ENCODE measurements at regions not wholly inside any gene's neighbourhood (a gene's known extent, or its start where the extent isn't known, plus 50 kb on each side); places are given as distances from the start of the nearest gene placed in this dataset.

DNA sequence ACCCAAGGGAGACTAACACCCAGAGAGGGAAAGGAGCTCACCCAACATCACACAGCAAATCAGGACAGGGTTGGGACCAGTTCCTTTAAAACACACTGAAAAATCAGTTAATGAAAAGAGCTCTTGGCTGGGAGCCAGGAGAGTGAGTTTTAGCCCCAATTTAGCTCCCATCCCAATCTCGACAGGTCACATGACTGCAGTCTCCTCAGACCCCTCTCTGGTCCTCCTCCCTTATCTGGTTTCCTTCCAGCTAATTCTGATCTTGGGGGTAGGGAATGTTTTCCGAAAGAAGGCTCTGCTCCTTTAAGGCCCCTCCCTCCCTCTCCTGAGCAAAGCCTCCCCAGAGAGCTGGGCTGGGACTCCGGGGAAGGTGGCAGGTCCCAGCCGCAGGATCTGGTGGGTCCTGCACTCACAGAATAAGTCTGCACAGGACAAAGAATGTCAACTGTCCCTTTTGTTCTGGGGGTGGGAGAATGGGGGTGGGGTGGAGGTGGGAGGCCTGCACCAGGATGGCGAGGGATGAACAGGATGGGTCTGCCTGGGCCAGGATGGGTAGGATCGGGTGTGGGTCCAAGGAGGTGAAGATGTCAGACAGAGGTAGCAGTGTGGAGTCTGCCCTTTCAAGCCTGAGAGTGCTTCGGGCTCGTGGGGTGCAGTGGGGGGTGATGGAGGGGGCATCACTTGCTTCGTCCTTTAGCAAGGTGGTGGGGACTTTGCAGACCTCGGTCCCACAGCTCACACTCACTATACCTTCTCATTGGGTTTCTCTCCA lies 57.3 kb upstream of the SSBP3 start:
- TF ChIP-seq, protein P1, sequence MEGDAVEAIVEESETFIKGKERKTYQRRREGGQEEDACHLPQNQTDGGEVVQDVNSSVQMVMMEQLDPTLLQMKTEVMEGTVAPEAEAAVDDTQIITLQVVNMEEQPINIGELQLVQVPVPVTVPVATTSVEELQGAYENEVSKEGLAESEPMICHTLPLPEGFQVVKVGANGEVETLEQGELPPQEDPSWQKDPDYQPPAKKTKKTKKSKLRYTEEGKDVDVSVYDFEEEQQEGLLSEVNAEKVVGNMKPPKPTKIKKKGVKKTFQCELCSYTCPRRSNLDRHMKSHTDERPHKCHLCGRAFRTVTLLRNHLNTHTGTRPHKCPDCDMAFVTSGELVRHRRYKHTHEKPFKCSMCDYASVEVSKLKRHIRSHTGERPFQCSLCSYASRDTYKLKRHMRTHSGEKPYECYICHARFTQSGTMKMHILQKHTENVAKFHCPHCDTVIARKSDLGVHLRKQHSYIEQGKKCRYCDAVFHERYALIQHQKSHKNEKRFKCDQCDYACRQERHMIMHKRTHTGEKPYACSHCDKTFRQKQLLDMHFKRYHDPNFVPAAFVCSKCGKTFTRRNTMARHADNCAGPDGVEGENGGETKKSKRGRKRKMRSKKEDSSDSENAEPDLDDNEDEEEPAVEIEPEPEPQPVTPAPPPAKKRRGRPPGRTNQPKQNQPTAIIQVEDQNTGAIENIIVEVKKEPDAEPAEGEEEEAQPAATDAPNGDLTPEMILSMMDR (IDR thresholded peaks at IDR 0.05; ENCODE audit: insufficient read depth, missing control alignments), result no peak
- DNase-seq (ENCODE audit: insufficient read length, low spot score), result no peak
- no peak for FAIRE-seq

DNA sequence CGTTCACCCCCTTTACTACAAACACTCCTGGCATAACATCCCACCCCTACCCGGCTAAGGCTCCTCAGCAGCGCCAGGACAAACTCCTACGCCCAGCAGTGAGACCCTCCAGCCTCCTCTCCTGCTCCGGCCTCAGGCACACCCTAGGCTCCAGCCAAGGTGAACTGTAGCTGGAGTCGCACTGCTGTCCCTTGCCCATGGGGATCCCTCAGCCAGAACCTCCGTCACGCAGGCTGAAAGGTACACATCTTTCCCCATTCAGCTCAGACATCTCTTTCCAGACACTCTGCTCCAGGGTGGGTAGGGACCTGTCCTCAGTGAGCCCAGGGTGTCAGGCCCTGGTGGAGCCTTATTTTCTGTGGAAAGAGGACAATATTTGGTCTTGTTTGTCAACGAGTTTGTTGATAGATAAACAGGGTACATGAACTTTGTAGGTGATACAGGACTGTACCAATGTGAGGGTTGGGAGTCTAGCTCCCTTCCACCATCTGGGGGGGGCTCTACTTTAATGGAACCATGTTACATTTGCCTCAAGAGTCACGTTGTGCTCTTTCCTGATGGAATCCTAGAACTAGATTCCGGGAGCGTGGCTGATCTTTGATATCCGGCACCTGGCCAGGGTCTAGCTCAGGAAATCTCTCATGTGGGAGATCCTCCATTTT lies 56.5 kb upstream of the SSBP3 start:
- TF ChIP-seq, protein P1 (IDR thresholded peaks at IDR 0.05; ENCODE audit: insufficient read depth, missing control alignments), result no peak
- FAIRE-seq (no peak), DNase-seq (ENCODE audit: insufficient read length, low spot score) (no peak)

DNA sequence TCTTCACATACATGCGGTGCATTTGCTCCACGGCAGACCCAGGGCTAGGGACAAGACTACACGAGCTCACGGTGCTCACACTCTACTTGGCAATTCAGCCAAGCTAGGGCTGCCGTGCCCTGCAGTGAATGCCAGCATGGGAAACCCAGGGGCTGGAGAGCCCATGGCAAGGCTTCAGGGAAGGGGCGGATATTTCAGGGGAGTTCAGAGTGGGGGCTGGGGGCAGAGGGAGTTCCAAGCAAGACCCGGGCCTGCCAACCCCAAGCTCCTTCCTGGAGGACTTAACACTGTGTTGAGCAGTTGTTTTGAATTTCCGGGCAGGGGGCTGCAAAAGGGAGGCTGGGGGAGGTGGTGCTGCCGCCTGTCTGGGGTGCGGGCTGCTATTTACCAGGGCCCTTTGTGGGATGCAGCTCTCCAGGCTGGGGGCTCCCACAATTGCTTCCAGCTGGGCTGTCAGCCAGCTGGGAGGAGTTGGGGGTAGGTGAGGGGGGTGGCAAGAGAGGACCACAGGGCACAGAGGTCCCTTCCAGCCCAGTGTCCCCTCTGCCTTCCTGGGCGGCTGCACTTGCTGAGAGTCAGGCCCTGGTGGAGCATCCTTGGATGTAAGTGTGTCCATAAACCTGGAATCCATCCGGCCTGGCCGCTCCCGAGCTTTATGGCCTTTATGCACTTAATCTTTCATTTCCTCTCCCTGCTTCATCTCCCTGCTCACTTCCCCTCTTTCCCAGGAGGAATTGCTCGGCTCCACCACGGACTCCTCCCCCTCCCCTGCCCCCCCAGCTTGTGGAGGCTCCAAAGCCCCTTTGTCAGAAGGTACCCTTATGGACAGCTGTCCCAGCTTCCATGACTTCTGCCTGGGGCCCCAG lies 55.8 kb upstream of the SSBP3 start:
- TF ChIP-seq, protein P1 (IDR thresholded peaks at IDR 0.05; ENCODE audit: insufficient read depth, missing control alignments), result no peak
- DNase-seq (ENCODE audit: insufficient read length, low spot score), result no peak
- no peak for FAIRE-seq

DNA sequence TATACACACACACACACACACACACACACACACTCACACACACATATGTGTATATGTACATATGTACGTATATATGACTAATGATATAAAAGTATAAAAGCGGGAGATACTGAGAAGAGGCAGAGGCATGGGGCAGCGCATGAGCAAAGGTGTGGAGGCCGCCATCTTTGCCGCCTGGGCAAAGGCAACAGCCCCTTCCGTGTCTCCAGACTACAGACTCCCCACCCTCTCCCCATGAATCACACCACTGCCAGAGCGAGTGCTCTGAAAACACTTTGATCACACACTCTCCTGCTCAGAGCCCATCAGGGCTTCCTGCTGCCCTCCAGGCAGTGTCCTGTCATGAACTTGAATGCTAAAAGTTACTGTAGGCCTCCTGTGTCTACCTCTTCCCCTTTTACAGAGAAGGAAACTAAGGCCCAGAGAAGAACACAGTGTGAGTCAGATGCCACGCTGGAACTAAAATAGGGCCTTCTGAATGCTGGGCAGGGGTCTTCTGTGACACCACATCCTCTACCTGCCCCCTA lies 54.7 kb upstream of the SSBP3 start:
- TF ChIP-seq, protein P1 (IDR thresholded peaks at IDR 0.05; ENCODE audit: insufficient read depth, missing control alignments), result no peak
- no peak for FAIRE-seq
- no peak for DNase-seq (ENCODE audit: insufficient read length, low spot score)

DNA sequence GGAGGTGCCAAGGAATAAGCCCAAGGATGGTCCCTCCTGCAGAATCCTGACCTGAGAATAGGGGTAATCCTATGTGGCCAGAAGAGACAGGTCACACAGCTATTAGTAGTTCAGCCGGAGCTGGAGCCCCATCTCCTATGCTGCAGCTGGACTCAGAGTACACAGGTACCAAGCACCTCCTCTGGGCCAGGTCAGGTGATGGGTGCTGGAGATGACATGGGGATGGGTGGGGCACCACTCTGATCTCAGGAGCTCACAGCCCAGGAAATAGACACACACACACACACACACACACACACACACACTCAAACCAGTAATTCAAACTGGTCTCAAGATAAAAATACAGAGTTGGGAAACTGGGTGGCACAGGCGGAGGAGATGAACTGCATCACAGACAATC lies 54.2 kb upstream of the SSBP3 start:
- no peak for DNase-seq (ENCODE audit: insufficient read length, low spot score)
- TF ChIP-seq, protein P1 (IDR thresholded peaks at IDR 0.05; ENCODE audit: insufficient read depth, missing control alignments), result no peak
- no peak for FAIRE-seq

DNA sequence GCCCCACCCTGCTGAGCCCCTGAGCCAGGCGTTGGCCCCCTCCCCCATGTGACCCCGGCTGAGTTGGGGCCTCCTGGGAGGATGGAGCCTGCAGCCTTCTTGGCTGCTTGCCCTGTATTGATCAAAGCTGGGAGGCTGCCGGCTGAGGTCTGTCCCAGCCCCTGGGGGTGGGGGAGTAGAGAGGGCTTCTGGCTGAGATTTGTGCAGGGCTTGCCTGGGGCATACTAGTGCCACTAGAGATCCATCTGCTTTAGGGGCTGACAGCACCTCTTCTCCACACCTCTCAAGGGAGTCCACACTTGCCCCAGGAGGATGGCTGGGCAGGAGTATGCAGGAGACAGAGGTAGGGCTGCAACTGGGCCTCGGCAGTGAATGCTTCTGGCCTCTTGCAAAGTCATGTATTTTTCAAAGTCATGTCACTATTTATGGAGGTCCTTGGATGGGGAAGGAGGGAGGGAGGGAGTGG lies 53.6 kb upstream of the SSBP3 start:
- DNase-seq (ENCODE audit: insufficient read length, low spot score), result no peak
- FAIRE-seq, result no peak
- TF ChIP-seq, protein P1 (IDR thresholded peaks at IDR 0.05; ENCODE audit: insufficient read depth, missing control alignments), result no peak
